ENCODE measurements at regions not wholly inside any gene's neighbourhood (a gene's known extent, or its start where the extent isn't known, plus 50 kb on each side); places are given as distances from the start of the nearest gene placed in this dataset.

DNA sequence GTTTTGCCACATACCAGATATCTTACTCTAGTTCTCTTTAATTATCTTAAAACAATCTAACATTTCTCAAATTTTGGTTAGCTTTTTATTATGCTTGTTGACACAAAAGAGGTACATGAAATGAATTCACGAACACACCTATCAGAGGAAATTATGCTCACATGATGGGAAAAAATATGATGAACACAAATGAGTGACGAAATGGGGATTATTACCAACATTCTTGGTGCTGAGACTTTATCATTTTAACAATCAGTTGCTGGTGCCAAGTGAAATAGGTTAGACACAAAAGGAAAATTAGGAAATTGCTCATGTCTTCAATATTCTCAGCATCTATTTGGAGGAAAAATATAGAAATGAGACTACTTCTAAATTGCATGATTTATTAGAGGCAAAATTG, 944.7 kb upstream of the NRXN1 start:
- Histone ChIP-seq H3K4me3 (no peak overlapping the region), H3K27ac (no peak overlapping the region), H3K9me3 (0 out of 3 replicates have a peak, but pooled peaks cover 3% of the 10 kb centered on the region), H3K4me2 (no peak overlapping the region), H3K4me1 (no peaks in the 10 kb centered on the region)
- POLR2A ChIA-PET: no interaction called here
- no peak for ATAC-seq
- CTCF ChIA-PET: no interaction called here
- no peak for TF ChIP-seq POLR2A (IDR thresholded peaks at IDR 0.05; ENCODE audit: low read length)
- TF ChIP-seq PHF8 (IDR thresholded peaks at IDR 0.05; ENCODE audit: borderline replicate concordance, low read depth): no peak
- TF ChIP-seq, protein P1, sequence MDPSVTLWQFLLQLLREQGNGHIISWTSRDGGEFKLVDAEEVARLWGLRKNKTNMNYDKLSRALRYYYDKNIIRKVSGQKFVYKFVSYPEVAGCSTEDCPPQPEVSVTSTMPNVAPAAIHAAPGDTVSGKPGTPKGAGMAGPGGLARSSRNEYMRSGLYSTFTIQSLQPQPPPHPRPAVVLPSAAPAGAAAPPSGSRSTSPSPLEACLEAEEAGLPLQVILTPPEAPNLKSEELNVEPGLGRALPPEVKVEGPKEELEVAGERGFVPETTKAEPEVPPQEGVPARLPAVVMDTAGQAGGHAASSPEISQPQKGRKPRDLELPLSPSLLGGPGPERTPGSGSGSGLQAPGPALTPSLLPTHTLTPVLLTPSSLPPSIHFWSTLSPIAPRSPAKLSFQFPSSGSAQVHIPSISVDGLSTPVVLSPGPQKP (IDR thresholded peaks at IDR 0.05; ENCODE audit: low read depth, low read length): no peak
- TF ChIP-seq NR3C1 (IDR thresholded peaks at IDR 0.05): no peak
- TF ChIP-seq RAD21 (conservative IDR thresholded peaks at IDR 0.05 in 1 of 2, IDR thresholded peaks at IDR 0.05 in 1 of 2): no peak
- TF ChIP-seq CBX8 (IDR thresholded peaks at IDR 0.05): no peak
- TF ChIP-seq RARB (CRISPR knock-in tag; IDR thresholded peaks at IDR 0.05): no peak
- TF ChIP-seq KDM1A (IDR thresholded peaks at IDR 0.05; ENCODE audit: low read depth): no peak
- no peak for TF ChIP-seq ZNF302 (CRISPR knock-in tag; IDR thresholded peaks at IDR 0.05)
- TF ChIP-seq, protein P2, sequence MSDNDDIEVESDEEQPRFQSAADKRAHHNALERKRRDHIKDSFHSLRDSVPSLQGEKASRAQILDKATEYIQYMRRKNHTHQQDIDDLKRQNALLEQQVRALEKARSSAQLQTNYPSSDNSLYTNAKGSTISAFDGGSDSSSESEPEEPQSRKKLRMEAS (IDR thresholded peaks at IDR 0.05): no peak
- TF ChIP-seq CHD4 (IDR thresholded peaks at IDR 0.05; ENCODE audit: borderline replicate concordance): no peak
- TF ChIP-seq SMC3 (IDR thresholded peaks at IDR 0.05): no peak
- TF ChIP-seq, protein P3, sequence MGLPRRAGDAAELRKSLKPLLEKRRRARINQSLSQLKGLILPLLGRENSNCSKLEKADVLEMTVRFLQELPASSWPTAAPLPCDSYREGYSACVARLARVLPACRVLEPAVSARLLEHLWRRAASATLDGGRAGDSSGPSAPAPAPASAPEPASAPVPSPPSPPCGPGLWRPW (IDR thresholded peaks at IDR 0.05): no peak
- DNase-seq (ENCODE audit: low read depth in 1 of 2, low spot score in 1 of 2): no peak
- FAIRE-seq: no peak
- WGBS (ENCODE audit: missing lambda C conversion rate): 12% methylated on average over 2 of the region's 2 CpGs

DNA sequence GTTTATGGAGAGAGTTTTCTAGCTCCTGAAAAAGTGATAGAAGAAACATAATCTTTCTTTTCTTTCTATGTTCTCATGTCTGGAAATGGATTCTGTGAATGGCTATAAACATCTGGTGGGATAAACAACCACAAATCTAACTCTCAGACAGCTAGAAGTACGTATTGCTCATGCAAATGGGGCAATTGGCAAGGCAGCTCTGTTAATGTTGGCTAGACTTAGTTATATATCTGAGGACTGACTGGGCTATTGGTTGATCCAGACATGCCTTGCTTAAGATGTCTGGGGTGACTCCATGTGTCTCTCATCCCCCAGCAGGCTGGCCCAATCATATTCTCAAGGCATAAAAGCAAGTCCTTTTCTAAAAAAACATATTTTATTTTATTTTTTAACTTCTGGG, 939.2 kb upstream of the NRXN1 start:
- WGBS (ENCODE audit: missing lambda C conversion rate): 3% methylated on average over 1 of the region's 1 CpG
- H3K4me2 ChIP-seq: no peak overlapping the region
- FAIRE-seq: no peak

DNA sequence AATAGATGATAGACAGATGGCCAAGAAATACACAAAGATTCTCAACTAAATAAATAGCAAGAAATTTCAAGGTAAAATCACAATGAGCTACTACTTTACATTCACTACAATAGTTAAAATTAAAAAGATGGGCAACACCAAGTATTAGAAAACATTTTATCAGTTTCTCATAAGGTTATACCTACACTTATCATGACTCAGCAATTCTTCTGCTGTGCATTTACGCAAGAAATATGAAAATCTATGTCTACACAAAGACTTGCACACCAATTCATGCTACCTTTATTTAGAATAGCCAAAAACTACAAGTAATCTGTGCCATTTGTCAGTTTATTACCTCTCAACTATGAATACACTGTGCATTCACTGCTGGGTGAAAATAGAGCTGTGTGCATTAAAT, 937.4 kb upstream of the NRXN1 start:
- no peaks in the 10 kb centered on the region for H3K4me1 ChIP-seq
- ATAC-seq (no peak), DNase-seq (ENCODE audit: low read depth in 1 of 2, low spot score in 1 of 2) (no peak), FAIRE-seq (no peak)
- ChIA-PET POLR2A (no interaction called here), CTCF (no interaction called here)
- no peak overlapping the region for H3K27ac ChIP-seq
- WGBS (ENCODE audit: missing lambda C conversion rate): 0% methylated on average over 1 of the region's 1 CpG
- no peak overlapping the region for H3K4me2 ChIP-seq
- H3K4me3 ChIP-seq: no peak overlapping the region
- TF ChIP-seq CEBPB (IDR thresholded peaks at IDR 0.05): no peak
- no peak for TF ChIP-seq MYC (IDR thresholded peaks at IDR 0.05; ENCODE audit: borderline replicate concordance, low read length)
- TF ChIP-seq RNF2 (IDR thresholded peaks at IDR 0.05; ENCODE audit: borderline replicate concordance, low read depth): no peak
- no peak for TF ChIP-seq POLR2A (IDR thresholded peaks at IDR 0.05; ENCODE audit: low read length)
- no peak for TF ChIP-seq NR3C1 (IDR thresholded peaks at IDR 0.05)
- no peak for TF ChIP-seq RCOR1 (IDR thresholded peaks at IDR 0.05; ENCODE audit: low read depth, low read length)
- no peak for TF ChIP-seq TP53 (CRISPR knock-in tag; IDR thresholded peaks at IDR 0.05)
- TF ChIP-seq, protein P1 (IDR thresholded peaks at IDR 0.05; ENCODE audit: low read depth, low read length): no peak
- TF ChIP-seq ZNF302 (CRISPR knock-in tag; IDR thresholded peaks at IDR 0.05): no peak
- peak; percentile 93 for TF ChIP-seq NFE2L2 (conservative IDR thresholded peaks at IDR 0.05; ENCODE audit: low read length)
- no peak for TF ChIP-seq NPAS2 (CRISPR knock-in tag; IDR thresholded peaks at IDR 0.05; ENCODE audit: borderline replicate concordance)
- TF ChIP-seq, protein P4, sequence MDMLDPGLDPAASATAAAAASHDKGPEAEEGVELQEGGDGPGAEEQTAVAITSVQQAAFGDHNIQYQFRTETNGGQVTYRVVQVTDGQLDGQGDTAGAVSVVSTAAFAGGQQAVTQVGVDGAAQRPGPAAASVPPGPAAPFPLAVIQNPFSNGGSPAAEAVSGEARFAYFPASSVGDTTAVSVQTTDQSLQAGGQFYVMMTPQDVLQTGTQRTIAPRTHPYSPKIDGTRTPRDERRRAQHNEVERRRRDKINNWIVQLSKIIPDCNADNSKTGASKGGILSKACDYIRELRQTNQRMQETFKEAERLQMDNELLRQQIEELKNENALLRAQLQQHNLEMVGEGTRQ (IDR thresholded peaks at IDR 0.05): no peak
- TF ChIP-seq SMC3 (IDR thresholded peaks at IDR 0.05): no peak
- TF ChIP-seq MAFK (IDR thresholded peaks at IDR 0.05; ENCODE audit: partially characterized antibody): peak; percentile 96
- TF ChIP-seq FOSB (CRISPR knock-in tag; IDR thresholded peaks at IDR 0.05): no peak
- TF ChIP-seq RARB (CRISPR knock-in tag; IDR thresholded peaks at IDR 0.05): no peak
- TF ChIP-seq HOXB5 (CRISPR knock-in tag; IDR thresholded peaks at IDR 0.05): no peak
- peaks cover 7% of the 10 kb centered on the region; the same call in 2 of the 3 replicates for H3K9me3 ChIP-seq

More for the DNA sequence above, 939.2 kb upstream of the NRXN1 start:
- ChIA-PET CTCF (interaction anchor here (0.8 kb wide), 1 partner anchor 15 kb away, joined by 3 read pairs; no protein-coding TSS in a partner anchor), POLR2A (no interaction called here)
- Histone ChIP-seq H3K4me3 (no peak overlapping the region), H3K27ac (no peak overlapping the region), H3K4me1 (no peaks in the 10 kb centered on the region), H3K9me3 (peaks cover 7% of the 10 kb centered on the region; the same call in 2 of the 3 replicates)
- no peak for ATAC-seq
- TF ChIP-seq NPAS2 (CRISPR knock-in tag; IDR thresholded peaks at IDR 0.05; ENCODE audit: borderline replicate concordance) (no peak), POLR2AphosphoS2 (conservative IDR thresholded peaks at IDR 0.05; ENCODE audit: low read length) (no peak), HOXB13 (CRISPR knock-in tag; IDR thresholded peaks at IDR 0.05; ENCODE audit: low read depth) (no peak), ESRRA (IDR thresholded peaks at IDR 0.05; ENCODE audit: borderline replicate concordance, low read length) (no peak), MYC (IDR thresholded peaks at IDR 0.05; ENCODE audit: borderline replicate concordance, low read length) (no peak), GATA3 (IDR thresholded peaks at IDR 0.05; ENCODE audit: borderline replicate concordance) (no peak)
- TF ChIP-seq, protein P5, sequence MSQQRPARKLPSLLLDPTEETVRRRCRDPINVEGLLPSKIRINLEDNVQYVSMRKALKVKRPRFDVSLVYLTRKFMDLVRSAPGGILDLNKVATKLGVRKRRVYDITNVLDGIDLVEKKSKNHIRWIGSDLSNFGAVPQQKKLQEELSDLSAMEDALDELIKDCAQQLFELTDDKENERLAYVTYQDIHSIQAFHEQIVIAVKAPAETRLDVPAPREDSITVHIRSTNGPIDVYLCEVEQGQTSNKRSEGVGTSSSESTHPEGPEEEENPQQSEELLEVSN (IDR thresholded peaks at IDR 0.05; ENCODE audit: borderline replicate concordance, low read depth): no peak
- no peak for DNase-seq (ENCODE audit: low read depth in 1 of 2, low spot score in 1 of 2)

All from A549 (cell line).